Motor neuron (in vitro differentiated cells): ENCODE measurements at regions not wholly inside any gene's neighbourhood (a gene's known extent, or its start where the extent isn't known, plus 50 kb on each side); places are given as distances from the start of the nearest gene placed in this dataset.

ENCODE experiments used
- ATAC-seq, 8 experiments: fragments of 200-7000 bp; cut with Tn5 transposase; replicated peaks in 6 of 8; 2 replicates each; pipeline ENCODE4 v1.8.0; 2021; ENCODE audit warnings: mild to moderate bottlenecking in 8 of 8, moderate library complexity in 8 of 8
- H3K27ac ChIP-seq, 2 donors: fragments of 250-450 bp; sonication (Bioruptor Pico); 2 replicates each; pipeline ENCODE4 v1.9.0; 2021; ENCODE audit warnings: antibody characterized with exemption in 2 of 2, mild to moderate bottlenecking in 2 of 2, moderate library complexity in 1 of 2
- H3K4me1 ChIP-seq, 2 donors: fragments of 250-450 bp; sonication (Bioruptor Pico); replicated peaks in 1 of 2; 2 replicates each; pipeline ENCODE4 v1.6.1; 2021; ENCODE audit warnings: antibody characterized with exemption in 2 of 2, mild to moderate bottlenecking in 2 of 2, moderate library complexity in 1 of 2
- H3K4me3 ChIP-seq, 5 donors: fragments of 250-450 bp; sonication (Bioruptor Pico); 2 replicates each; pipeline ENCODE4 v1.9.0; 2021; ENCODE audit warnings: antibody characterized with exemption in 5 of 5, mild to moderate bottlenecking in 5 of 5, moderate library complexity in 4 of 5
- WGBS, 10 experiments: fragments of 450-650 bp; shearing (Covaris generic); methylation state at CpG; one replicate each; pipeline ENCODE4 v1.0.0; 2022; 5-methylcytosine and 5-hydroxymethylcytosine counted together
- in situ Hi-C, 9 experiments: fragments of 400-800 bp; cut with MboI; loops; one replicate each; pipeline ENCODE4 v1.15.0; 2021; ENCODE audit warnings: low sequenced_read_pairs in 9 of 9, low pct_unique_long_range_greater_than_20kb in 2 of 9; ENCODE audit not compliant: unreplicated experiment in 9 of 9

- no peak overlapping the region for H3K27ac ChIP-seq
- in situ Hi-C loops: no loop called here
- H3K4me3 ChIP-seq: no peak overlapping the region
- 78 to 100% (median 100%) methylated on average over 1 to 3 of the region's 3 CpGs; no CpG with 5 or more reads in 1 of the 10 experiments for WGBS, 10 experiments
- ATAC-seq: peak in 1 of 8 experiments; percentile 47
- no peaks in the 10 kb centered on the region for H3K4me1 ChIP-seq
Measured at GRCh38 chr13:109899316-109899715, 112.9 kb upstream of the IRS2 start.

- ATAC-seq: peak in 2 of 8 experiments; percentile 27 to 64
- WGBS, 10 experiments: 11 to 87% (median 65%) methylated on average over 3 to 5 of the region's 5 CpGs; no CpG with 5 or more reads in 1 of the 10 experiments
- Histone ChIP-seq H3K27ac (no peak overlapping the region), H3K4me1 (no peaks in the 10 kb centered on the region), H3K4me3 (no peak overlapping the region)
- in situ Hi-C loops: no loop called here
Measured at GRCh38 chr13:109897988-109898624, 111.7 kb upstream of the IRS2 start.

GRCh38 chr13:109892101-109892500 lies 105.7 kb upstream of the IRS2 start:
- Histone ChIP-seq H3K4me3 (no peak overlapping the region), H3K27ac (no peak overlapping the region), H3K4me1 (no peaks in the 10 kb centered on the region)
- WGBS, 10 experiments: 100% methylated on average over 1 to 2 of the region's 2 CpGs; no CpG with 5 or more reads in 6 of the 10 experiments
- ATAC-seq: no peak
- in situ Hi-C loops: no loop called here

- 67 to 100% (median 100%) methylated on average over 1 to 4 of the region's 4 CpGs; no CpG with 5 or more reads in 2 of the 10 experiments for WGBS, 10 experiments
- H3K27ac ChIP-seq: no peak overlapping the region
- in situ Hi-C loops: no loop called here
- H3K4me3 ChIP-seq: no peak overlapping the region
- ATAC-seq: no peak
- no peaks in the 10 kb centered on the region for H3K4me1 ChIP-seq
Measured at GRCh38 chr13:109885235-109885634, 98.9 kb upstream of the IRS2 start.

- H3K27ac ChIP-seq: no peak overlapping the region
- no peak for ATAC-seq
- in situ Hi-C loops: no loop called here
Measured at GRCh38 chr13:109884462-109884861, 98.1 kb upstream of the IRS2 start.

GRCh38 chr13:109883181-109884180 lies 97.1 kb upstream of the IRS2 start:
- Histone ChIP-seq H3K4me3 (no peak overlapping the region), H3K27ac (no peak overlapping the region), H3K4me1 (no peaks in the 10 kb centered on the region)
- 60 to 100% (median 86%) methylated on average over 1 to 12 of the region's 20 CpGs for whole genome bisulfite sequencing, 10 experiments
- in situ Hi-C loops: no loop called here
- ATAC-seq: peak in 5 of 8 experiments; percentile 12 to 81 (median 64)

More at GRCh38 chr13:109884462-109884861, 98.1 kb upstream of the IRS2 start:
- Histone ChIP-seq H3K4me1 (no peaks in the 10 kb centered on the region), H3K4me3 (no peak overlapping the region)
- WGBS, 10 experiments: 0 to 33% methylated on average over 1 of the region's 1 CpG; no CpG with 5 or more reads in 8 of the 10 experiments

GRCh38 chr13:109881961-109882558 lies 95.7 kb upstream of the IRS2 start:
- 56 to 100% (median 89%) methylated on average over 1 to 9 of the region's 14 CpGs for WGBS, 10 experiments
- no peak overlapping the region for H3K27ac ChIP-seq
- H3K4me1 ChIP-seq: no peaks in the 10 kb centered on the region
- ATAC-seq: no peak
- in situ Hi-C loops: no loop called here
- H3K4me3 ChIP-seq: no peak overlapping the region

GRCh38 chr13:109881347-109881725 lies 95.0 kb upstream of the IRS2 start:
- WGBS, 10 experiments: 77 to 96% (median 90%) methylated on average over 6 to 14 of the region's 14 CpGs; no CpG with 5 or more reads in 2 of the 10 experiments
- no peak for ATAC-seq
- in situ Hi-C loops: no loop called here
- Histone ChIP-seq H3K27ac (no peak overlapping the region), H3K4me3 (no peak overlapping the region), H3K4me1 (no peaks in the 10 kb centered on the region)

- in situ Hi-C loops: no loop called here
- no peak for ATAC-seq
- 30 to 92% (median 86%) methylated on average over 2 to 18 of the region's 35 CpGs; no CpG with 5 or more reads in 2 of the 10 experiments for whole genome bisulfite sequencing, 10 experiments
- Histone ChIP-seq H3K4me3 (no peak overlapping the region), H3K4me1 (no peaks in the 10 kb centered on the region), H3K27ac (no peak overlapping the region)
Measured at GRCh38 chr13:109880371-109881346, 94.3 kb upstream of the IRS2 start.

- WGBS, 10 experiments: 83 to 100% (median 100%) methylated on average over 1 of the region's 6 CpGs; no CpG with 5 or more reads in 7 of the 10 experiments
- H3K27ac ChIP-seq: no peak overlapping the region
- H3K4me3 ChIP-seq: no peak overlapping the region
- in situ Hi-C loops: no loop called here
- peaks cover 5 to 10% of the 10 kb centered on the region in 2 donors for H3K4me1 ChIP-seq
- ATAC-seq: no peak
Measured at GRCh38 chr13:109879338-109879737, 93.0 kb upstream of the IRS2 start.

GRCh38 chr13:109877809-109878208 lies 91.4 kb upstream of the IRS2 start:
- Histone ChIP-seq H3K4me1 (peaks cover 5 to 17% of the 10 kb centered on the region in 2 donors), H3K27ac (no peak overlapping the region), H3K4me3 (no peak overlapping the region)
- in situ Hi-C loops: no loop called here
- ATAC-seq: peak in 1 of 8 experiments; percentile 49
- 20 to 100% (median 82%) methylated on average over 1 to 6 of the region's 7 CpGs; no CpG with 5 or more reads in 2 of the 10 experiments for WGBS, 10 experiments

- in situ Hi-C loops: no loop called here
- H3K4me3 ChIP-seq: no peak overlapping the region
- ATAC-seq: no peak
- peaks cover 5 to 17% of the 10 kb centered on the region in 2 donors for H3K4me1 ChIP-seq
- WGBS, 10 experiments: 47 to 100% (median 98%) methylated on average over 1 to 3 of the region's 4 CpGs; no CpG with 5 or more reads in 6 of the 10 experiments
- no peak overlapping the region for H3K27ac ChIP-seq
Measured at GRCh38 chr13:109875746-109876145, 89.4 kb upstream of the IRS2 start.
